CD4-positive, alpha-beta T cell (primary cell): ENCODE measurements at regions not wholly inside any gene's neighbourhood (a gene's known extent, or its start where the extent isn't known, plus 50 kb on each side); places are given as distances from the start of the nearest gene placed in this dataset.

ENCODE experiments used
- ATAC-seq: fragments of 200-7000 bp; cut with Tn5 transposase; one replicate; pipeline ENCODE4 v1.10.0; 2022; ENCODE audit warnings: mild to moderate bottlenecking; ENCODE audit not compliant: poor library complexity
- CTCF ChIA-PET: fragments of 350-600 bp; sonication (Branson Sonifier 250); formaldehyde crosslinking; loops from one replicate; lab custom pipeline; 2021; ENCODE audit warnings: antibody characterized with exemption, inconsistent platforms; lab: Charles Lee
- POLR2A ChIA-PET: fragments of 350-600 bp; sonication (Branson Sonifier 250); formaldehyde crosslinking; loops from one replicate; lab custom pipeline; 2021; ENCODE audit warnings: antibody characterized with exemption, inconsistent platforms; lab: Charles Lee
- DNase-seq, 14 experiments: peaks; one replicate each; pipeline ENCODE4 v3.0.0-alpha.2; 2013 to 2020; ENCODE audit warnings: mixed read lengths in 2 of 14
- H3K27ac ChIP-seq, 2 donors: one replicate each; pipeline versions ENCODE4 v1.5.1 to v1.7.0; 2013; ENCODE audit warnings: low read length in 2 of 2, low read depth in 1 of 2, mild to moderate bottlenecking in 1 of 2
- H3K27me3 ChIP-seq, 2 experiments: 1 replicate in 1 of 2; 2 replicates in 1 of 2; pipeline versions ENCODE4 v1.6.1 to v1.7.0; 2013; ENCODE audit warnings: low read length in 2 of 2, control low read depth in 1 of 2, mild to moderate bottlenecking in 1 of 2, moderate library complexity in 1 of 2; ENCODE audit not compliant: insufficient read depth in 2 of 2, control insufficient read depth in 1 of 2
- H3K36me3 ChIP-seq: one replicate; pipeline ENCODE4 v1.6.1; 2013; ENCODE audit warnings: low read length, control low read depth; ENCODE audit not compliant: insufficient read depth
- H3K4me1 ChIP-seq: one replicate; pipeline ENCODE4 v1.6.1; 2013; ENCODE audit warnings: low read length, control low read depth; ENCODE audit not compliant: insufficient read depth
- H3K4me3 ChIP-seq: one replicate; pipeline ENCODE4 v1.5.1; 2013; ENCODE audit warnings: mild to moderate bottlenecking, low read length, moderate library complexity
- H3K9me3 ChIP-seq, 2 experiments: 1 replicate in 1 of 2; 2 replicates in 1 of 2; pipeline versions ENCODE4 v1.6.1 to v1.7.0; 2013; ENCODE audit warnings: low read length in 2 of 2, mild to moderate bottlenecking in 2 of 2, control low read depth in 1 of 2, moderate library complexity in 1 of 2; ENCODE audit not compliant: control insufficient read depth in 1 of 2, insufficient read depth in 1 of 2
- H3K27ac Mint-ChIP-seq: one replicate; pipeline ENCODE4 v1.8.0; 2020; ENCODE audit warnings: mixed read lengths
- H3K27me3 Mint-ChIP-seq: one replicate; pipeline ENCODE4 v1.8.0; 2021; ENCODE audit warnings: mixed read lengths
- H3K36me3 Mint-ChIP-seq: one replicate; pipeline ENCODE4 v1.8.0; 2021; ENCODE audit warnings: low read depth, mixed read lengths
- H3K4me1 Mint-ChIP-seq: one replicate; pipeline ENCODE4 v1.8.0; 2021; ENCODE audit warnings: low read depth, mixed read lengths
- H3K4me3 Mint-ChIP-seq: one replicate; pipeline ENCODE4 v1.8.0; 2020; ENCODE audit warnings: mild to moderate bottlenecking, mixed read lengths
- H3K9me3 Mint-ChIP-seq: one replicate; pipeline ENCODE4 v1.8.0; 2020; ENCODE audit warnings: mixed read lengths
- intact Hi-C, 2 experiments: fragments of 100-400 bp; cut with DNase I in 1 of 2; cut with micrococcal nuclease in 1 of 2; formaldehyde crosslinking; loops; one replicate each; pipeline versions ENCODE4 v1.15.1 to v1.9.0; 2023 to 2025; cut with DNase I, micrococcal nuclease
- TF ChIP-seq, protein P1 (sequence below): fragments of 200-600 bp; IDR thresholded peaks from one replicate; pipeline ENCODE4 v1.8.0; 2022; ENCODE audit warnings: antibody characterized with exemption, mild to moderate bottlenecking

DNA sequence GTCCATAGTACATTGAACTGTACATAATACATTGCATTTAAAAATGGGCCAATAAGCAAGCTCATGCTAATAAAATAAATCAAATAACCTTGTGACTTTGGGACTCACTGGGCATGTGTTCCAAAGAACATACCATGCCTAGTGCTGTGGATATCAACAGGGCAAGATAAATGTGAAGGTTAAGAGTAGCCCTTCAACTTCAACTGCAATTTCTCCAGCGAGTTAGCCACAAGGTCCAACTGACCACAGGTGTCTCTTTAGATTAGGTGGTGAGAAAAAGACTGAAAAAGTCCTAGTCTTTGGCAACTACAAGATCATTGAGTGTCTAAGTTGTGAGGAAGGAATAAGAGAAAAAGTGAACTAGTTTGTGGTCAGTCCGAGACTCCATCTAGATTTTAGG, 78.3 kb upstream of the ATP11B start:
- Mint-ChIP-seq H3K4me3 (no peak overlapping the region), H3K27ac (no peak overlapping the region), H3K9me3 (no peaks in the 10 kb centered on the region), H3K27me3 (no peaks in the 10 kb centered on the region), H3K4me1 (no peaks in the 10 kb centered on the region), H3K36me3 (no peaks in the 10 kb centered on the region)
- CTCF ChIA-PET = interaction anchor here (0.6 to 2.7 kb wide), 2 partner anchors 16 to 122 kb away, joined by 3 to 11 read pairs; no protein-coding TSS in a partner anchor
- Histone ChIP-seq H3K27ac (no peak overlapping the region), H3K36me3 (no peaks in the 10 kb centered on the region), H3K4me1 (no peaks in the 10 kb centered on the region), H3K4me3 (no peak overlapping the region), H3K27me3 (no peaks in the 10 kb centered on the region), H3K9me3 (no peaks in the 10 kb centered on the region)
- TF ChIP-seq, protein P1, sequence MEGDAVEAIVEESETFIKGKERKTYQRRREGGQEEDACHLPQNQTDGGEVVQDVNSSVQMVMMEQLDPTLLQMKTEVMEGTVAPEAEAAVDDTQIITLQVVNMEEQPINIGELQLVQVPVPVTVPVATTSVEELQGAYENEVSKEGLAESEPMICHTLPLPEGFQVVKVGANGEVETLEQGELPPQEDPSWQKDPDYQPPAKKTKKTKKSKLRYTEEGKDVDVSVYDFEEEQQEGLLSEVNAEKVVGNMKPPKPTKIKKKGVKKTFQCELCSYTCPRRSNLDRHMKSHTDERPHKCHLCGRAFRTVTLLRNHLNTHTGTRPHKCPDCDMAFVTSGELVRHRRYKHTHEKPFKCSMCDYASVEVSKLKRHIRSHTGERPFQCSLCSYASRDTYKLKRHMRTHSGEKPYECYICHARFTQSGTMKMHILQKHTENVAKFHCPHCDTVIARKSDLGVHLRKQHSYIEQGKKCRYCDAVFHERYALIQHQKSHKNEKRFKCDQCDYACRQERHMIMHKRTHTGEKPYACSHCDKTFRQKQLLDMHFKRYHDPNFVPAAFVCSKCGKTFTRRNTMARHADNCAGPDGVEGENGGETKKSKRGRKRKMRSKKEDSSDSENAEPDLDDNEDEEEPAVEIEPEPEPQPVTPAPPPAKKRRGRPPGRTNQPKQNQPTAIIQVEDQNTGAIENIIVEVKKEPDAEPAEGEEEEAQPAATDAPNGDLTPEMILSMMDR = no peak
- DNase-seq (no peak), ATAC-seq (no peak)
- intact Hi-C loops = loop anchor here in 1 of 2 experiments (10.0 kb wide), 1 partner anchor 670 kb away; no protein-coding TSS in a partner anchor
- POLR2A ChIA-PET = interaction anchor here (1.0 kb wide), 1 partner anchor 79 kb away, joined by 4 read pairs; no protein-coding TSS in a partner anchor

DNA sequence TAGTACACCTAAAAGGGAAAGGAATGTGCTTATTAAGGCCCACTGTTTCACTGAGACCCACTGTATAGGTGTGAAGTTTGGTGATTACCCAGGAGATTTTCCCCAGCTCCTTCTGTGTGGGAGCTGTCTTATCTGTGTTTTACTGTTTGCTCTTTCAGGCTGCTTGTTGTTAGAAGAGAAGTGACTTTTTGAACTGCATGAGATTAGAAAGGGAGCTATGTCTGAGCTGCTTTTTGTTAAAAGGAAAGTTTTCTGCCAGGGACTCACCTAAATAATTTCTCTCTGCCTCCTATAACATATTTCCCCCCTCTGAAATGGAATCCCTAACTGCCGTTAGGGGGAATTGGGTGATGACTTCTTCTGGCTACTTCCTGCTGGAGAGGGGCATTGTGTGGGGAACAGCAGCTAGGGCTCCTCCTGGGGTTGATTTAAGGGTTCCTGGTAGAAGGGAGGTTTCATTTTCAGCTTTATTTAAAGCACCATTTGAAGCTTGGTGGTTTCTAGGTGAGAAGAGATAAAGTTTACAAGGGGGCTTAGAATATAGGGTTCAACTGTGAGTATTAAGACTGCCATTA, 77.1 kb upstream of the ATP11B start:
- TF ChIP-seq, protein P1 = no peak
- no peak overlapping the region for H3K27ac Mint-ChIP-seq
- ATAC-seq (no peak), DNase-seq (no peak)
- Histone ChIP-seq H3K4me3 (no peak overlapping the region), H3K9me3 (no peaks in the 10 kb centered on the region), H3K4me1 (no peaks in the 10 kb centered on the region), H3K36me3 (no peaks in the 10 kb centered on the region), H3K27me3 (no peaks in the 10 kb centered on the region), H3K27ac (no peak overlapping the region)
- ChIA-PET POLR2A (interaction anchor here (1.2 kb wide), 1 partner anchor 77 kb away, joined by 3 read pairs; the partner anchor contains the start of gene ATP11B), CTCF (no interaction called here)
- H3K9me3 Mint-ChIP-seq = no peaks in the 10 kb centered on the region
- no peaks in the 10 kb centered on the region for H3K27me3 Mint-ChIP-seq
- no peaks in the 10 kb centered on the region for H3K36me3 Mint-ChIP-seq
- no peaks in the 10 kb centered on the region for H3K4me1 Mint-ChIP-seq
- intact Hi-C loops = loop anchor here (2.0 to 10.0 kb wide), 2 partner anchors 407 to 669 kb away; no protein-coding TSS in a partner anchor
- no peak overlapping the region for H3K4me3 Mint-ChIP-seq

DNA sequence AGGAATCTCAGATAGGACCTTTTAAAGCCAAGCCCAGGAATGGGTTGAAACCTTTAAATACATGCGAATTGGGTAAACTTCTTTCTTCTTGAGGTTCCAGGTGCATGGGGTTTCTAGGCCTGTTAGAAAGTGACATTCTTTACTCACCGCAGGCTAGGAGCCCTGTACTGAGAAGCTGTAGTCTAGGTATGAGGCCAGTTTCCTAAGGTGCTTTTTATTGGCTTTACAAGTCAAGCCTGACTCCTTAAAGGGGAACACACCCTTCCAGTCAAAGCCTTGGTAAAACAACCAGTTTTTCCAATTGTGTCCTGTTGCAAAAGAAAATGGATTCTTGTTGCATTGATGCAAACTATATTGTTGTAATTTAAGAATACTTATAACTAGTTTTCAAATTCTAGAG, 76.1 kb upstream of the ATP11B start:
- no peak overlapping the region for H3K4me3 ChIP-seq
- H3K27ac Mint-ChIP-seq = no peak overlapping the region
- H3K27me3 Mint-ChIP-seq = no peaks in the 10 kb centered on the region
- no peaks in the 10 kb centered on the region for H3K4me1 ChIP-seq
- intact Hi-C loops = loop anchor here (2.0 to 10.0 kb wide), 2 partner anchors 406 to 668 kb away; no protein-coding TSS in a partner anchor
- no peaks in the 10 kb centered on the region for H3K27me3 ChIP-seq
- no peaks in the 10 kb centered on the region for H3K36me3 ChIP-seq
- DNase-seq (no peak), ATAC-seq (no peak)
- CTCF ChIA-PET = no interaction called here
- TF ChIP-seq, protein P1 = no peak
- H3K27ac ChIP-seq = no peak overlapping the region
- POLR2A ChIA-PET = interaction anchor here (1.2 kb wide), 1 partner anchor 76 kb away, joined by 3 read pairs; the partner anchor contains the start of gene ATP11B
- no peaks in the 10 kb centered on the region for H3K9me3 Mint-ChIP-seq
- H3K4me1 Mint-ChIP-seq = no peaks in the 10 kb centered on the region
- H3K4me3 Mint-ChIP-seq = no peak overlapping the region
- H3K9me3 ChIP-seq = no peaks in the 10 kb centered on the region
- H3K36me3 Mint-ChIP-seq = no peaks in the 10 kb centered on the region
